Embryonic facial prominence (tissue), 1 donor: ENCODE measurements at regions not wholly inside any gene's neighbourhood (a gene's known extent, or its start where the extent isn't known, plus 50 kb on each side); places are given as distances from the start of the nearest gene placed in this dataset.

Source experiments
- DNase-seq: peaks from one replicate; pipeline ENCODE4 v3.0.0-alpha.2; 2016; ENCODE audit errors: extremely low spot score

GRCh38 chr13:107057028-107057631 is 489.2 kb upstream of the ARGLU1 start:
- no peak for DNase-seq

GRCh38 chr13:107043021-107043956 is 475.4 kb upstream of the ARGLU1 start:
- DNase-seq = no peak

- no peak for DNase-seq
Observed at GRCh38 chr13:107035778-107036177, 467.8 kb upstream of the ARGLU1 start.

GRCh38 chr13:107035186-107035585 is 467.2 kb upstream of the ARGLU1 start:
- no peak for DNase-seq

GRCh38 chr13:107034236-107034872 is 466.4 kb upstream of the ARGLU1 start:
- DNase-seq = no peak

GRCh38 chr13:107031716-107032115 is 463.8 kb upstream of the ARGLU1 start:
- DNase-seq = no peak

- DNase-seq = no peak
Observed at GRCh38 chr13:107028751-107029150, 460.8 kb upstream of the ARGLU1 start.

- DNase-seq = no peak
Observed at GRCh38 chr13:107025991-107026390, 458.1 kb upstream of the ARGLU1 start.

GRCh38 chr13:107023335-107023734 is 455.4 kb upstream of the ARGLU1 start:
- DNase-seq = no peak

- DNase-seq = no peak
Observed at GRCh38 chr13:107020393-107020792, 452.5 kb upstream of the ARGLU1 start.

- no peak for DNase-seq
Observed at GRCh38 chr13:107018285-107018684, 450.3 kb upstream of the ARGLU1 start.

GRCh38 chr13:107006661-107007060 is 438.7 kb upstream of the ARGLU1 start:
- no peak for DNase-seq

GRCh38 chr13:107005577-107005976 is 437.6 kb upstream of the ARGLU1 start:
- no peak for DNase-seq

GRCh38 chr13:107003911-107004310 is 436.0 kb upstream of the ARGLU1 start:
- no peak for DNase-seq

- no peak for DNase-seq
Observed at GRCh38 chr13:106998664-106999063, 430.7 kb upstream of the ARGLU1 start.

- no peak for DNase-seq
Observed at GRCh38 chr13:106997696-106998095, 429.8 kb upstream of the ARGLU1 start.

- DNase-seq = no peak
Observed at GRCh38 chr13:106996867-106997618, 429.1 kb upstream of the ARGLU1 start.

GRCh38 chr13:106990594-106990993 is 422.7 kb upstream of the ARGLU1 start:
- no peak for DNase-seq

- no peak for DNase-seq
Observed at GRCh38 chr13:106989876-106990275, 421.9 kb upstream of the ARGLU1 start.

GRCh38 chr13:106987427-106987785 is 419.5 kb upstream of the ARGLU1 start:
- DNase-seq = peak; percentile 21

- no peak for DNase-seq
Observed at GRCh38 chr13:106986687-106987426, 418.9 kb upstream of the ARGLU1 start.
